HG02759 (cell line): ENCODE measurements at regions not wholly inside any gene's neighbourhood (a gene's known extent, or its start where the extent isn't known, plus 50 kb on each side); places are given as distances from the start of the nearest gene placed in this dataset.
A peak's percentile ranks its signal among the peaks of the same experiment; 100 is the strongest.
"Not testable (repeated sequence)": the region's sequence is repeated elsewhere in the genome, so short reads cannot be mapped to it uniquely, and the experiment has no call there.

ENCODE experiments used
- ATAC-seq: cut with Tn5 transposase; IDR thresholded peaks from one replicate; pipeline ENCODE4 v1.9.1; 2021; ENCODE audit warnings: mild to moderate bottlenecking, moderate library complexity; ENCODE audit not compliant: unreplicated experiment

DNA sequence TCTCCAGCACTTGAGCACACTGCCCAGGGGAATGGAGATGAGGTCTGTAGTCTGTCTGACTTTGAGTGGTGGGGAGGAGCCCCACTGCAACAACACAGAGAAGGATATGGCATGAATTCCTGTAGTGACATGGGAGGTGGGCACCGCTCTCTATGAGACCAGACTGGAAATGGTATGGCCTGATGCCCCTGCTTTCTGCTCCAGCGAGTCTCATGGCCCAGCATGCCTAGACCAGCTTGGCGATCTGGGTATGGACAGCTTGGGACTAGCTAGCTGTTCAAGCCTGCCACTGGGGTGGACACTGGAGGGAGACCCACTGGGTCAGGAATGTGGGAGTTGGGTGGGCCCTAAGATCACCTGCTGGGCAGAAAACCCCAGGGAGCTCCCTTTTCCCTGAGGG, 477.8 kb upstream of the SEL1L start:
- no peak for ATAC-seq

- ATAC-seq: peak; percentile 83
These were observed 495.4 kb upstream of the SEL1L start for GRCh38 chr14:82029038-82029437.

DNA sequence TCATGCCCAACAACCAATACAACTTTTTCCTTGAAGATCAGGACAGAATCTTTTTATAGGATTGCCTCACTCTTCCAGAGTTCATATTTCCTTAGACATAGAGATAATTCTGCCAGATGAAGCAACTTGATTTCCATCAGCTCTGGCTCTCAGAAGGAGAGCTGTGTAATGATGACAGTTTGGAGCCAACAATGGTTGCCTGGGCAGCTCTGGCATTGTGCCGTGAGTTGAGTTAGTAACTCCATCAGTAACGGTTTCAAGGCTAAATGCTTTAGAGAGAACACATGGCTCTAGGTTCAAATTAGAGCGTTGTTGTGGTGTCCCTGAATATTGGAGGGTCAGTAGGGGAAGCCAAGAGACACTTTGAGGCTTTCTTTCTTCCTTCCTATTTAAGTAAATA, 501.7 kb upstream of the SEL1L start:
- no peak for ATAC-seq

GRCh38 chr14:82038066-82038465, 504.4 kb upstream of the SEL1L start:
- not testable (repeated sequence) for ATAC-seq

- ATAC-seq: no peak
These were observed 511.7 kb upstream of the SEL1L start for GRCh38 chr14:82045339-82045738.

GRCh38 chr14:82046512-82047226, 513.0 kb upstream of the SEL1L start:
- peak; percentile 79 for ATAC-seq

DNA sequence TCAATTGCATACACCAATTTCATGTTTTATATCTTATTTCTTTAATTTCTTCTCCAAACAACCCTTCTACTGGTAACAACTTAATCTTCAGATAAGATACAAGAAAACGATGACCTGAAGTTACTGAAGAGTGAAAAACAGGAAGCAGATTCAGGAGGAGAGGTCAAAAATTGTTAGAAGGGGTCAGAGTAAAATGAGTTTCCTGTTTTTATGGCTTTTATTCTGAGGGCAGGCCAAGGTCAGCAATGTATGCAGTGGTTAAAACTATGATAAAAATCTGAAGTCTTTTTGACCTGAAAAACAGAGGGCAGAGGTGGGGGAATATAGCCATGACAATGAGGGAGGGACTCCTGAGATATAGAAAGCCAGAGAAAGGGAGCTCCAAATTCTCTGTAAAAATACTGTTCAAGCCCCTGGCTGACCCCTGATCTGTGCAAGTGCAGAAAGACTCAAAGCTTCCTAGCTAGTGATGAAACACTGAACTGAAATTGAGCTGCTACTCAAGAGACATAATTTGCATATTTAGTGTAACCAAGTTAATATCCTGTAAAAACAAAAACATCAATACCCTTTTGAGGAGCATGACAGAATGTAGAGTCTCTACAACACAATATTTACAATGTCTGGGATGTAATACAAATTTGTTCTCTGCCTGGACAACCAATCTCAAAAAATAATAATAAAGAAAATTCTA, 514.3 kb upstream of the SEL1L start:
- peak; percentile 47 for ATAC-seq

GRCh38 chr14:82052778-82053177, 519.1 kb upstream of the SEL1L start:
- no peak for ATAC-seq

DNA sequence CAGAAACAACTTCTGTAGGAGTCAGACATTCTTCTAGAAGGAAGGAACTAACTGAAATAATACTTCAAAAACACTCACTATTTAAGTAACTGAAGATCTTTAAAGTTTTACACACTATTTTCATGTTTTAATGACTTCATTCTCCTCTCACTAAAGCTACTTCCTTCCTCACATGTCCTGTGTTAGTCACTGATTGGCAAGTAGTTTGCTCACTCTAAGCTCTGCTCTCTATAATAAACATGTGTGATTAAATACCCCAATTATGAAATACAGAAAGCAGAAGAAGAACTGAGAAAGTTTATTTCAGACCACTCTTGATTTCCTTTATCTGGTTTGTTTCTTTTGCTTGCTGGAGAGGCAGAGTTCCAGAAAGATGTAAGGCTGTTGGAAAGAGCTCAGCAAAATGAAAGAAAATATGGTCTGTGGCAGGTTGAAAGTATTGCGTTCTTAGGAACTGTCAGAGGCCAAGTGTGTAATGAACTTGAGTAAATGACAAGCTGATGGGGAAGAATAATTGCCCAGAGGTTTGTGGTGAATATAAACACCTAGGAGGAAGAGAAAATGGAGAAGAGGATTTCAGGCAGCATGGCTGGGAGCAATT, 522.0 kb upstream of the SEL1L start:
- ATAC-seq: peak; percentile 53

GRCh38 chr14:82060219-82060618, 526.6 kb upstream of the SEL1L start:
- no peak for ATAC-seq

DNA sequence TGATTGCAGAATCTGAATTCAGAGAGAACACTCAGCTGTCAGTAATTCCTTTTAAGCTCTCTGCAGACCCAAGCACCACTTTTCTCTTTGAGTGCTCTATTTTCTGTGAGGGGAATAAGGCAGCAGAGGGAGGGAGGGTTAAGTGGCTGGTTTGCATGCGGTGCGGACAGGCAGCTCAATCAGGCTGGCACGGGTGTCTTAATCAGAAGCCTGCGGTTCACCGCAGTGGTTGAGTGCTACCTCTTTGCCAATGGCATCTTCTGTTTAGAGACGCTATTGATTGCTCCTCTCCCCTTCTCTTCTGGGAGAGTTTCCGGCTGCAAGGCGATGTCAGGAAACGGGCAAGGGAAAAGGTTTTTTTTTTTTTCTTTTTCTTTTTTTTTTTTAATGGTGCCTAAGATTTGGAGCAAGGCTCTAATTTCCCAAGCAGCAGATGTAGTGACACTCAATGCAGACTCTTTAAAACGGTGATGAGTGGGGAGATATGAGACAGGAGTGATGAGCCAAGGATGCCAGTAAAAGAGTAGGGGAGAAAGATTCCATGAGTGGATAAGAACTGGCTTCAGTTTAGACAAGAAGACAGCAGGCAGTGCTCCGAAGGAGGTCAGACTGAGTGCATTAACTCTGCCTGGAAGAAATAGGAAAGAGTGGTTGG, 533.7 kb upstream of the SEL1L start:
- no peak for ATAC-seq

GRCh38 chr14:82070040-82070439, 536.4 kb upstream of the SEL1L start:
- ATAC-seq: no peak

GRCh38 chr14:82070753-82071152, 537.1 kb upstream of the SEL1L start:
- ATAC-seq: no peak

- no peak for ATAC-seq
These were observed 539.9 kb upstream of the SEL1L start for GRCh38 chr14:82073547-82073946.

DNA sequence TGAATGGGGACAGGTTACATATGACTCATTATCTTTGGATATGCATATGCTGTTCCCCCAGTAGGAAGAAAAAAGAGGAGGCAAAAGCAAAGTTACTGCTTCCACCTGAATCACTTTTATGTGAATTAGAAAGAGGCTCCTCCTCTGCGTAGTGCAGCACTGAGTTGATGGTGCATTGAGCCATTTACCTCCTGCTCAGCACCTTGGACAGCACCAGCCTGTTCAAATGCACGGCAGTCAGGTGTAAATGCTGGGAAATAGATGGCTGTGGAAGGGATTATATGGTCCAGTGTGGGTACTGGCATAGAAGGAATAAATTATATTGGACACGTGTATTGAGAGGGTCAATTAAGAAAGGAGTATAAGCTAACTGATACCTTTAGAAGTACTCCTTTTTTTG, 541.9 kb upstream of the SEL1L start:
- ATAC-seq: no peak

DNA sequence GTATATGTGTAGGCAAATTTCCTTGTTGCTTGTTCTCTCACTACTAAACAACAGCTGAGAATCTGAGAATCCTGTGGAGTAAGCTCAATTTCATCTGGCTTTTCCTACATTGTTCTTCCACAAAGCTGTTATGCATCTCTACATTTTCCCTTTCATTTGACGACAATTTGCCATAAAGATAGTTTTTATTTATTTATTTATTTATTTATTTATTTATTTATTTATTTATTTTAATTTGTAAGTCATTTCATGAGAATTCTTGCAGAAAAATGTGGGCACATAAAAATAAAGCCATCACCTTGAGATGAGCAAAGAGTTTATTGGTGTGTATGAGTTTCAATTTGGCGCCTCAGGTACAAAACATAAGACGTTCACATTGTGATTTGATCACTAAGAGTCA, 545.9 kb upstream of the SEL1L start:
- ATAC-seq: no peak

GRCh38 chr14:82080370-82080769, 546.7 kb upstream of the SEL1L start:
- ATAC-seq: no peak

DNA sequence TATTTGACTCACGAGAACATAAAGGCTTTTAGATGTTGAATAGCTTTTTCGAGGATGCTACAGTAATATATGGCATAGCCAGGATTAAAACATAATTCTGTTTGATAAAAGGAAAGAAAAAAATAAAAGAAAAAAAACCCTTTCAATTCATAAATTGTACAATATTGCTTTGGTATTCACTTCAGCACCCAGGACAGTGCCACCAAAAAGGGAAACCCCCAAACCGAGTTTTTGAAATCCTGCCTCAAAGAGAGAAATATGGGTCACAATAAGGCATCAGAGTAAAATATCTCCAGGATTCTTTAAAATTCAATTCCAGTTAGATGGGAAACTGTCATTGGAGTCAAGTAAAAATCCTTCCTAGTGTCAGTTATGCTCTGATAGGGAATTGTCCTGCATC, 551.2 kb upstream of the SEL1L start:
- no peak for ATAC-seq

GRCh38 chr14:82091097-82091496, 557.4 kb upstream of the SEL1L start:
- no peak for ATAC-seq

GRCh38 chr14:82094829-82095345, 561.2 kb upstream of the SEL1L start:
- ATAC-seq: no peak

GRCh38 chr14:82104013-82104412, 570.4 kb upstream of the SEL1L start:
- no peak for ATAC-seq
